Vagina (tissue), 2 donors: ENCODE measurements at regions not wholly inside any gene's neighbourhood (a gene's known extent, or its start where the extent isn't known, plus 50 kb on each side); places are given as distances from the start of the nearest gene placed in this dataset.

Experiments
- DNase-seq, 2 donors: peaks; one replicate each; pipeline ENCODE4 v3.0.0-alpha.2; 2017; ENCODE audit errors: extremely low spot score in 2 of 2
- H3K27ac ChIP-seq: fragments of 200-600 bp; sonication (generic); one replicate; pipeline ENCODE4 v1.5.1; 2019
- H3K27me3 ChIP-seq: fragments of 200-600 bp; sonication (generic); one replicate; pipeline ENCODE4 v1.5.1; 2019
- H3K36me3 ChIP-seq, 2 donors: fragments of 200-600 bp; sonication (generic); one replicate each; pipeline ENCODE4 v1.5.1; 2017 to 2019
- H3K4me1 ChIP-seq: fragments of 200-600 bp; sonication (generic); one replicate; pipeline ENCODE4 v1.5.1; 2019
- H3K4me3 ChIP-seq, 2 donors: fragments of 200-600 bp; sonication (generic); 1 replicate in 1 of 2; 2 replicates in 1 of 2; pipeline ENCODE4 v1.5.1; 2016 to 2019
- H3K9me3 ChIP-seq: fragments of 200-600 bp; sonication (generic); one replicate; pipeline ENCODE4 v1.5.1; 2019
- CTCF ChIP-seq, 3 experiments: fragments of 450-650 bp in 2 of 3; fragments of 200-600 bp in 1 of 3; sonication (generic) in 1 of 3; IDR thresholded peaks; one replicate each; pipeline ENCODE4 v1.5.1; 2017 to 2019; ENCODE audit warnings: antibody characterized with exemption in 3 of 3, mild to moderate bottlenecking in 2 of 3, moderate library complexity in 2 of 3
- POLR2A ChIP-seq, 2 donors: fragments of 450-650 bp; IDR thresholded peaks; one replicate each; pipeline ENCODE4 v1.6.1; 2017; ENCODE audit warnings: antibody characterized with exemption in 2 of 2, mild to moderate bottlenecking in 2 of 2, moderate library complexity in 2 of 2
- POLR2AphosphoS5 ChIP-seq, 2 donors: sonication (generic); formaldehyde crosslinking; IDR thresholded peaks; one replicate each; pipeline ENCODE4 v1.9.0; 2017; ENCODE audit warnings: antibody characterized with exemption in 2 of 2, mild to moderate bottlenecking in 2 of 2, low read depth in 1 of 2; ENCODE audit not compliant: insufficient read depth in 1 of 2
- intact Hi-C: fragments of 100-400 bp; cut with DNase I; formaldehyde crosslinking; loops from one replicate; pipeline ENCODE4 v1.15.1; 2023

- no peak for DNase-seq
- H3K4me1 ChIP-seq, result no peaks in the 10 kb centered on the region
- H3K27ac ChIP-seq, result no peak overlapping the region
- intact Hi-C loops, result no loop called here
- H3K9me3 ChIP-seq, result no peaks in the 10 kb centered on the region
- TF ChIP-seq POLR2A (IDR thresholded peaks at IDR 0.05), result no peak
- TF ChIP-seq POLR2AphosphoS5 (IDR thresholded peaks at IDR 0.05; ENCODE audit: insufficient read depth in 1 of 2, low read depth in 1 of 2), result no peak
- no peak for TF ChIP-seq CTCF (IDR thresholded peaks at IDR 0.05)
- H3K36me3 ChIP-seq, result no peaks in the 10 kb centered on the region
- H3K27me3 ChIP-seq, result no peaks in the 10 kb centered on the region
- H3K4me3 ChIP-seq, result no peak overlapping the region
These were observed 1184.6 kb downstream of the FLRT2 start for GRCh38 chr14:86714575-86714974.

- TF ChIP-seq POLR2AphosphoS5 (IDR thresholded peaks at IDR 0.05; ENCODE audit: insufficient read depth in 1 of 2, low read depth in 1 of 2), result no peak
- no peak for TF ChIP-seq POLR2A (IDR thresholded peaks at IDR 0.05)
- no peak for TF ChIP-seq CTCF (IDR thresholded peaks at IDR 0.05)
- intact Hi-C loops, result no loop called here
- no peak overlapping the region for H3K27ac ChIP-seq
- H3K4me3 ChIP-seq, result no peak overlapping the region
- DNase-seq, result no peak
- no peaks in the 10 kb centered on the region for H3K9me3 ChIP-seq
- no peaks in the 10 kb centered on the region for H3K27me3 ChIP-seq
- H3K36me3 ChIP-seq, result no peaks in the 10 kb centered on the region
- no peaks in the 10 kb centered on the region for H3K4me1 ChIP-seq
These were observed 1184.2 kb downstream of the FLRT2 start for GRCh38 chr14:86714153-86714552.

- no peak overlapping the region for H3K4me3 ChIP-seq
- TF ChIP-seq POLR2A (IDR thresholded peaks at IDR 0.05) (no peak), CTCF (IDR thresholded peaks at IDR 0.05) (no peak)
- H3K4me1 ChIP-seq, result no peaks in the 10 kb centered on the region
- intact Hi-C loops, result no loop called here
- H3K36me3 ChIP-seq, result no peaks in the 10 kb centered on the region
- H3K27me3 ChIP-seq, result no peaks in the 10 kb centered on the region
- no peaks in the 10 kb centered on the region for H3K9me3 ChIP-seq
- H3K27ac ChIP-seq, result no peak overlapping the region
- DNase-seq, result no peak
These were observed 1182.8 kb downstream of the FLRT2 start for GRCh38 chr14:86712727-86713126.

- H3K4me3 ChIP-seq, result no peak overlapping the region
- H3K27me3 ChIP-seq, result no peaks in the 10 kb centered on the region
- H3K27ac ChIP-seq, result no peak overlapping the region
- no peak for DNase-seq
- no peaks in the 10 kb centered on the region for H3K36me3 ChIP-seq
- intact Hi-C loops, result no loop called here
- TF ChIP-seq POLR2AphosphoS5 (IDR thresholded peaks at IDR 0.05; ENCODE audit: insufficient read depth in 1 of 2, low read depth in 1 of 2) (no peak), CTCF (IDR thresholded peaks at IDR 0.05) (no peak), POLR2A (IDR thresholded peaks at IDR 0.05) (no peak)
- no peaks in the 10 kb centered on the region for H3K9me3 ChIP-seq
- no peaks in the 10 kb centered on the region for H3K4me1 ChIP-seq
These were observed 1182.2 kb downstream of the FLRT2 start for GRCh38 chr14:86712176-86712575.

GRCh38 chr14:86708846-86709339, 1178.9 kb downstream of the FLRT2 start:
- no peak for TF ChIP-seq POLR2A (IDR thresholded peaks at IDR 0.05)
- Histone ChIP-seq H3K27me3 (no peaks in the 10 kb centered on the region), H3K27ac (no peak overlapping the region)

GRCh38 chr14:86707071-86707470, 1177.1 kb downstream of the FLRT2 start:
- H3K4me3 ChIP-seq, result no peak overlapping the region
- intact Hi-C loops, result no loop called here
- DNase-seq, result no peak
- no peaks in the 10 kb centered on the region for H3K9me3 ChIP-seq
- no peaks in the 10 kb centered on the region for H3K27me3 ChIP-seq
- no peaks in the 10 kb centered on the region for H3K36me3 ChIP-seq
- no peak overlapping the region for H3K27ac ChIP-seq
- H3K4me1 ChIP-seq, result no peaks in the 10 kb centered on the region
- no peak for TF ChIP-seq POLR2A (IDR thresholded peaks at IDR 0.05)
- no peak for TF ChIP-seq POLR2AphosphoS5 (IDR thresholded peaks at IDR 0.05; ENCODE audit: insufficient read depth in 1 of 2, low read depth in 1 of 2)
- TF ChIP-seq CTCF (IDR thresholded peaks at IDR 0.05), result no peak

More at GRCh38 chr14:86708846-86709339, 1178.9 kb downstream of the FLRT2 start:
- Histone ChIP-seq H3K4me1 (no peaks in the 10 kb centered on the region), H3K9me3 (no peaks in the 10 kb centered on the region), H3K4me3 (no peak overlapping the region), H3K36me3 (no peaks in the 10 kb centered on the region)
- DNase-seq, result no peak
- intact Hi-C loops, result no loop called here
